Esophagus squamous epithelium (tissue), 5 donors: ENCODE measurements at regions not wholly inside any gene's neighbourhood (a gene's known extent, or its start where the extent isn't known, plus 50 kb on each side); places are given as distances from the start of the nearest gene placed in this dataset.

Experiments
- DNase-seq: peaks from one replicate; lab custom pipeline; 2025; lab: John Stamatoyannopoulos, UW
- H3K27ac ChIP-seq, 4 donors: fragments of 200-600 bp; sonication (generic); one replicate each; pipeline ENCODE4 v1.5.1; 2016 to 2019; ENCODE audit warnings: mild to moderate bottlenecking in 1 of 4
- H3K27me3 ChIP-seq, 4 donors: fragments of 200-600 bp; sonication (generic); 1 replicate in 3 of 4; 2 replicates in 1 of 4; pipeline versions ENCODE4 v1.5.1 to v1.6.0; 2017 to 2021; ENCODE audit warnings: antibody characterized with exemption in 1 of 4
- H3K36me3 ChIP-seq, 3 donors: fragments of 200-600 bp; sonication (generic); one replicate each; pipeline ENCODE4 v1.5.1; 2016 to 2019
- H3K4me1 ChIP-seq, 3 donors: fragments of 200-600 bp; sonication (generic); one replicate each; pipeline ENCODE4 v1.5.1; 2017 to 2019
- H3K4me3 ChIP-seq, 4 donors: fragments of 200-600 bp; sonication (generic); 1 replicate in 3 of 4; 2 replicates in 1 of 4; pipeline ENCODE4 v1.5.1; 2016 to 2019; ENCODE audit warnings: mild to moderate bottlenecking in 2 of 4, moderate library complexity in 1 of 4
- H3K9me3 ChIP-seq, 3 donors: fragments of 200-600 bp; sonication (generic); one replicate each; pipeline ENCODE4 v1.5.1; 2016 to 2019
- CTCF ChIP-seq, 6 experiments: fragments of 450-650 bp in 4 of 6; fragments of 200-600 bp in 2 of 6; sonication (generic) in 2 of 6; IDR thresholded peaks; one replicate each; pipeline ENCODE4 v1.5.1; 2016 to 2019; ENCODE audit warnings: antibody characterized with exemption in 6 of 6, mild to moderate bottlenecking in 4 of 6, moderate library complexity in 4 of 6
- POLR2A ChIP-seq, 4 donors: fragments of 450-650 bp; IDR thresholded peaks; one replicate each; pipeline ENCODE4 v1.6.1; 2017; ENCODE audit warnings: antibody characterized with exemption in 4 of 4, mild to moderate bottlenecking in 4 of 4, moderate library complexity in 3 of 4
- WGBS, 2 donors: methylation state at CpG; one replicate each; pipeline ENCODE4 v1.1.5; 2018; 5-methylcytosine and 5-hydroxymethylcytosine counted together
- intact Hi-C: fragments of 100-400 bp; cut with DNase I; formaldehyde crosslinking; loops from one replicate; pipeline ENCODE4 v1.15.0; 2022
- donor health status: DM: yes; HTN: yes; CAD: no.

- Histone ChIP-seq H3K36me3 (no peaks in the 10 kb centered on the region), H3K4me3 (no peak overlapping the region), H3K4me1 (no peaks in the 10 kb centered on the region), H3K27ac (no peak overlapping the region), H3K27me3 (no peaks in the 10 kb centered on the region), H3K9me3 (no peaks in the 10 kb centered on the region)
- WGBS, 2 donors = 43 to 70% methylated on average over 1 of the region's 1 CpG
- no peak for TF ChIP-seq CTCF (IDR thresholded peaks at IDR 0.05)
- TF ChIP-seq POLR2A (IDR thresholded peaks at IDR 0.05) = no peak
- intact Hi-C loops = no loop called here
- no peak for DNase-seq
Observed at GRCh38 chr11:29166306-29166705, 850.5 kb downstream of the KCNA4 start.

GRCh38 chr11:29163231-29163630 is 853.6 kb downstream of the KCNA4 start:
- no peaks in the 10 kb centered on the region for H3K9me3 ChIP-seq
- H3K27ac ChIP-seq = no peak overlapping the region
- H3K4me1 ChIP-seq = no peaks in the 10 kb centered on the region
- TF ChIP-seq POLR2A (IDR thresholded peaks at IDR 0.05) (no peak), CTCF (IDR thresholded peaks at IDR 0.05) (no peak)
- WGBS, 2 donors = 66 to 78% methylated on average over 2 of the region's 2 CpGs
- DNase-seq = no peak
- H3K27me3 ChIP-seq = no peaks in the 10 kb centered on the region
- H3K4me3 ChIP-seq = no peak overlapping the region
- H3K36me3 ChIP-seq = no peaks in the 10 kb centered on the region
- intact Hi-C loops = no loop called here

- Histone ChIP-seq H3K27ac (no peak overlapping the region), H3K36me3 (no peaks in the 10 kb centered on the region), H3K4me3 (no peak overlapping the region), H3K4me1 (no peaks in the 10 kb centered on the region), H3K27me3 (no peaks in the 10 kb centered on the region), H3K9me3 (no peaks in the 10 kb centered on the region)
- DNase-seq = no peak
- TF ChIP-seq CTCF (IDR thresholded peaks at IDR 0.05) = no peak
- no peak for TF ChIP-seq POLR2A (IDR thresholded peaks at IDR 0.05)
- intact Hi-C loops = no loop called here
- 74 to 80% methylated on average over 2 of the region's 2 CpGs for WGBS, 2 donors
Observed at GRCh38 chr11:29162491-29162890, 854.3 kb downstream of the KCNA4 start.

- no peaks in the 10 kb centered on the region for H3K4me1 ChIP-seq
- intact Hi-C loops = no loop called here
- no peaks in the 10 kb centered on the region for H3K27me3 ChIP-seq
- H3K4me3 ChIP-seq = no peak overlapping the region
- DNase-seq = no peak
- no peaks in the 10 kb centered on the region for H3K9me3 ChIP-seq
- H3K27ac ChIP-seq = no peak overlapping the region
- no peaks in the 10 kb centered on the region for H3K36me3 ChIP-seq
- WGBS, 2 donors = 65 to 90% methylated on average over 1 of the region's 1 CpG
- TF ChIP-seq CTCF (IDR thresholded peaks at IDR 0.05) (no peak), POLR2A (IDR thresholded peaks at IDR 0.05) (no peak)
Observed at GRCh38 chr11:29161191-29161590, 855.6 kb downstream of the KCNA4 start.

- no peak for DNase-seq
- H3K27me3 ChIP-seq = no peaks in the 10 kb centered on the region
- H3K4me3 ChIP-seq = no peak overlapping the region
- H3K27ac ChIP-seq = no peak overlapping the region
- TF ChIP-seq POLR2A (IDR thresholded peaks at IDR 0.05) (no peak), CTCF (IDR thresholded peaks at IDR 0.05) (peak in 4 of 6 experiments; percentile 30 to 61 (median 46))
- no peaks in the 10 kb centered on the region for H3K36me3 ChIP-seq
- no peaks in the 10 kb centered on the region for H3K4me1 ChIP-seq
- no peaks in the 10 kb centered on the region for H3K9me3 ChIP-seq
- intact Hi-C loops = no loop called here
- WGBS, 2 donors = 28 to 35% methylated on average over 6 of the region's 6 CpGs
Observed at GRCh38 chr11:29159552-29160465, 857.0 kb downstream of the KCNA4 start.
